ENCODE measurements at regions not wholly inside any gene's neighbourhood (a gene's known extent, or its start where the extent isn't known, plus 50 kb on each side); places are given as distances from the start of the nearest gene placed in this dataset.

DNA sequence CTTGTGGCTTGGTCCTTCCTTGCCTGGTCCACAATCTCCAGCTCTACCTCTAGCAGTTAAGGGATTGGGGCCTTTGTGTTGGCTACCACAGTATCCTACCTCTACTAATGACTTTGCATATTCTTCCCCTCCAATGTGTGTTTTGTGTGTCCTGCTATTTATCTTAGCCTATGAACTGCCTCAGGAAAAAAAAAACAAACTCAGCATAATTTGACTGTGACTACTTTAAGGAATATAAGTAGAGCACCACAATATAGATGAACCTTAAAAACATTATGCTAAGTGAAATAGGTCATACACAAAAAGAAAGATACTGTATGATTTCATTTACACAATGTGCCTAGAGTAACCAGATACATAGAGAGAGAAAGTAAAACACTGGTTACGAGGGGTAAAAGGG is 61.3 kb upstream of the PTPN13 start:
- H3K9me3 Mint-ChIP-seq: no peaks in the 10 kb centered on the region
- no peak for ATAC-seq

GRCh38 chr4:86536151-86536550 is 58.0 kb upstream of the PTPN13 start:
- ATAC-seq: no peak

More for the DNA sequence above, 61.3 kb upstream of the PTPN13 start:
- Mint-ChIP-seq H3K4me1 (no peaks in the 10 kb centered on the region), H3K36me3 (no peaks in the 10 kb centered on the region), H3K27ac (no peak overlapping the region), H3K4me3 (no peak overlapping the region)
- no peak for DNase-seq (ENCODE audit: low spot score in 2 of 2)

GRCh38 chr4:86542319-86543027 is 51.6 kb upstream of the PTPN13 start:
- ATAC-seq (no peak), DNase-seq (ENCODE audit: low spot score in 2 of 2) (no peak)
- Mint-ChIP-seq H3K27ac (no peak overlapping the region), H3K4me3 (no peak overlapping the region), H3K36me3 (no peaks in the 10 kb centered on the region), H3K9me3 (peaks cover 5% of the 10 kb centered on the region), H3K4me1 (peaks cover 27% of the 10 kb centered on the region)

More at GRCh38 chr4:86536151-86536550, 58.0 kb upstream of the PTPN13 start:
- Mint-ChIP-seq H3K4me3 (no peak overlapping the region), H3K4me1 (no peaks in the 10 kb centered on the region), H3K27ac (no peak overlapping the region), H3K36me3 (no peaks in the 10 kb centered on the region), H3K9me3 (no peaks in the 10 kb centered on the region)
- DNase-seq (ENCODE audit: low spot score in 2 of 2): no peak

DNA sequence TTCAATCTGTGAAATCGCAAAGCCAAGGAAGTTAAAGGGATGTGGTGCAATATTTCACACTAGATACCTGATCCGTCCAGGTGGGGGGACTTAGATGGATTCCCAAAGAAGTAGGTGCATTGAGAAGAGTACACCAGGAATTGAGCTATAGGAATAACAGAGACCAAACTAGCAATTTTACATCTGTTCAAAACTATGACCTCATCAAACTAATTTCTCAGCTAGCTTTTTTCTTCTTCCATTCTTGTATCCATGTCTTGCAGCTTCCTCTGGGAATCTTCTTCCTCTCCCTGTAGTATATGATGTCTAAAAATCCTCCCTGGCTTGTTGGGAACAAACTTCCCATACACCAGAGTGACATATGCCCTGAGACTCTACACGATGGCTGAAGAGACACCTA is 51.0 kb upstream of the PTPN13 start:
- DNase-seq (ENCODE audit: low spot score in 2 of 2): no peak
- Mint-ChIP-seq H3K27ac (peak overlapping the region; percentile 95), H3K4me1 (peaks cover 27% of the 10 kb centered on the region), H3K36me3 (no peaks in the 10 kb centered on the region), H3K9me3 (peaks cover 5% of the 10 kb centered on the region), H3K4me3 (no peak overlapping the region)
- no peak for ATAC-seq

GRCh38 chr4:86543560-86544309 is 50.4 kb upstream of the PTPN13 start:
- peak overlapping the region; percentile 62 for H3K4me3 Mint-ChIP-seq
- peaks cover 5% of the 10 kb centered on the region for H3K9me3 Mint-ChIP-seq
- DNase-seq (ENCODE audit: low spot score in 2 of 2): no peak
- peak overlapping the region; percentile 95 for H3K27ac Mint-ChIP-seq
- no peaks in the 10 kb centered on the region for H3K36me3 Mint-ChIP-seq
- ATAC-seq: no peak
- H3K4me1 Mint-ChIP-seq: peaks cover 27% of the 10 kb centered on the region

GRCh38 chr4:86544310-86544966 is 49.7 kb upstream of the PTPN13 start:
- ATAC-seq: peak; percentile 92
- peak overlapping the region; percentile 62 for H3K4me3 Mint-ChIP-seq

More at GRCh38 chr4:86544310-86544966, 49.7 kb upstream of the PTPN13 start:
- Mint-ChIP-seq H3K9me3 (peaks cover 5% of the 10 kb centered on the region), H3K27ac (peak overlapping the region; percentile 95), H3K4me1 (peaks cover 27% of the 10 kb centered on the region), H3K36me3 (no peaks in the 10 kb centered on the region)
- no peak for DNase-seq (ENCODE audit: low spot score in 2 of 2)
